ENCODE measurements at regions not wholly inside any gene's neighbourhood (a gene's known extent, or its start where the extent isn't known, plus 50 kb on each side); places are given as distances from the start of the nearest gene placed in this dataset.
"Not testable (repeated sequence)": the region's sequence is repeated elsewhere in the genome, so short reads cannot be mapped to it uniquely, and the experiment has no call there.

- no peak for DNase-seq (ENCODE audit: low spot score)
These were observed 58.1 kb downstream of the ATXN7L3B start for GRCh38 chr12:74595696-74596095.

GRCh38 chr12:74598819-74599218, 61.2 kb downstream of the ATXN7L3B start:
- DNase-seq (ENCODE audit: low spot score) = no peak

- DNase-seq (ENCODE audit: low spot score) = no peak
These were observed 62.3 kb downstream of the ATXN7L3B start for GRCh38 chr12:74599932-74600331.

- not testable (repeated sequence) for DNase-seq (ENCODE audit: low spot score)
These were observed 63.2 kb downstream of the ATXN7L3B start for GRCh38 chr12:74600817-74601216.

GRCh38 chr12:74602881-74603672, 65.4 kb downstream of the ATXN7L3B start:
- DNase-seq (ENCODE audit: low spot score) = no peak

- no peak for DNase-seq (ENCODE audit: low spot score)
These were observed 70.7 kb downstream of the ATXN7L3B start for GRCh38 chr12:74608231-74608775.

- no peak for DNase-seq (ENCODE audit: low spot score)
These were observed 73.1 kb downstream of the ATXN7L3B start for GRCh38 chr12:74610711-74611110.

- no peak for DNase-seq (ENCODE audit: low spot score)
These were observed 76.8 kb downstream of the ATXN7L3B start for GRCh38 chr12:74614426-74614825.

GRCh38 chr12:74619084-74619483, 81.4 kb downstream of the ATXN7L3B start:
- no peak for DNase-seq (ENCODE audit: low spot score)

GRCh38 chr12:74619884-74620283, 82.2 kb downstream of the ATXN7L3B start:
- DNase-seq (ENCODE audit: low spot score) = no peak

GRCh38 chr12:74620921-74621320, 83.3 kb downstream of the ATXN7L3B start:
- DNase-seq (ENCODE audit: low spot score) = no peak

GRCh38 chr12:74624201-74624600, 86.6 kb downstream of the ATXN7L3B start:
- no peak for DNase-seq (ENCODE audit: low spot score)

GRCh38 chr12:74626397-74626796, 88.8 kb downstream of the ATXN7L3B start:
- DNase-seq (ENCODE audit: low spot score) = no peak

GRCh38 chr12:74641262-74641661, 103.6 kb downstream of the ATXN7L3B start:
- no peak for DNase-seq (ENCODE audit: low spot score)

GRCh38 chr12:74641694-74642093, 104.1 kb downstream of the ATXN7L3B start:
- no peak for DNase-seq (ENCODE audit: low spot score)

- DNase-seq (ENCODE audit: low spot score) = no peak
These were observed 107.0 kb downstream of the ATXN7L3B start for GRCh38 chr12:74644681-74645080.

- no peak for DNase-seq (ENCODE audit: low spot score)
These were observed 109.2 kb downstream of the ATXN7L3B start for GRCh38 chr12:74646831-74647230.

GRCh38 chr12:74647256-74647655, 109.6 kb downstream of the ATXN7L3B start:
- DNase-seq (ENCODE audit: low spot score) = no peak

GRCh38 chr12:74656251-74656650, 118.6 kb downstream of the ATXN7L3B start:
- no peak for DNase-seq (ENCODE audit: low spot score)

- no peak for DNase-seq (ENCODE audit: low spot score)
These were observed 122.8 kb downstream of the ATXN7L3B start for GRCh38 chr12:74660442-74660841.

- DNase-seq (ENCODE audit: low spot score) = no peak
These were observed 126.3 kb downstream of the ATXN7L3B start for GRCh38 chr12:74663958-74664357.

GRCh38 chr12:74665690-74666089, 128.1 kb downstream of the ATXN7L3B start:
- DNase-seq (ENCODE audit: low spot score) = no peak

GRCh38 chr12:74671421-74671820, 133.8 kb downstream of the ATXN7L3B start:
- DNase-seq (ENCODE audit: low spot score) = no peak

GRCh38 chr12:74676955-74677354, 139.3 kb downstream of the ATXN7L3B start:
- DNase-seq (ENCODE audit: low spot score) = not testable (repeated sequence)

All from iPS-NIHi11 (cell line).